Spleen (tissue), 11 donors: ENCODE measurements at regions not wholly inside any gene's neighbourhood (a gene's known extent, or its start where the extent isn't known, plus 50 kb on each side); places are given as distances from the start of the nearest gene placed in this dataset.

Experiments used
- DNase-seq: peaks from one replicate; pipeline ENCODE4 v3.0.0-alpha.2; 2020
- H3K27ac ChIP-seq, 8 donors: fragments of 200-600 bp; sonication (generic) in 7 of 8; 1 replicate in 4 of 8; 2 replicates in 4 of 8; pipeline versions ENCODE4 v1.5.0 to v1.8.0; 2016 to 2021; ENCODE audit warnings: inconsistent platforms in 4 of 8, mild to moderate bottlenecking in 4 of 8, moderate library complexity in 1 of 8
- H3K27me3 ChIP-seq, 7 donors: fragments of 200-600 bp; sonication (generic) in 6 of 7; replicated peaks in 1 of 7; 1 replicate in 4 of 7; 2 replicates in 3 of 7; pipeline versions ENCODE4 v1.5.0 to v1.8.0; 2016 to 2021; ENCODE audit warnings: inconsistent platforms in 3 of 7, mild to moderate bottlenecking in 1 of 7
- H3K36me3 ChIP-seq, 6 donors: fragments of 200-600 bp; sonication (generic) in 5 of 6; 1 replicate in 4 of 6; 2 replicates in 2 of 6; pipeline versions ENCODE4 v1.5.0 to v1.8.0; 2016 to 2021; ENCODE audit warnings: inconsistent platforms in 2 of 6
- H3K4me1 ChIP-seq, 6 donors: fragments of 200-600 bp; sonication (generic) in 5 of 6; 1 replicate in 3 of 6; 2 replicates in 3 of 6; pipeline versions ENCODE4 v1.5.0 to v1.8.0; 2016 to 2021; ENCODE audit warnings: inconsistent platforms in 3 of 6
- H3K4me3 ChIP-seq, 8 donors: fragments of 200-600 bp; sonication (generic) in 7 of 8; 1 replicate in 4 of 8; 2 replicates in 4 of 8; pipeline versions ENCODE4 v1.5.0 to v1.8.0; 2016 to 2021; ENCODE audit warnings: inconsistent platforms in 4 of 8, mild to moderate bottlenecking in 4 of 8, moderate library complexity in 2 of 8
- H3K9me3 ChIP-seq, 8 donors: fragments of 200-600 bp; sonication (generic) in 7 of 8; 1 replicate in 4 of 8; 2 replicates in 4 of 8; pipeline versions ENCODE4 v1.5.0 to v1.8.0; 2016 to 2021; ENCODE audit warnings: inconsistent platforms in 4 of 8
- CTCF ChIP-seq, 11 experiments: fragments of 200-600 bp in 7 of 11; fragments of 450-650 bp in 4 of 11; sonication (generic) in 4 of 11; IDR thresholded peaks in 8 of 11; conservative IDR thresholded peaks in 3 of 11; 1 replicate in 7 of 11; 2 replicates in 4 of 11; pipeline versions ENCODE4 v1.4.0 to v1.8.0; 2016 to 2021; ENCODE audit warnings: antibody characterized with exemption in 11 of 11, inconsistent platforms in 4 of 11, mild to moderate bottlenecking in 1 of 11
- POLR2A ChIP-seq, 3 donors: fragments of 450-650 bp; IDR thresholded peaks; one replicate each; pipeline ENCODE4 v1.5.1; 2017; ENCODE audit warnings: antibody characterized with exemption in 3 of 3, mild to moderate bottlenecking in 1 of 3
- POLR2AphosphoS5 ChIP-seq, 3 donors: sonication (generic); formaldehyde crosslinking; IDR thresholded peaks; one replicate each; pipeline ENCODE4 v1.5.1; 2017; ENCODE audit warnings: antibody characterized with exemption in 3 of 3
- WGBS, 5 donors: extraction: QIAGEN DNeasy Blood & Tissue Kit in 3 of 5; methylation state at CpG; one replicate each; pipeline versions ENCODE4 v1.1.5 to v1.1.7; 2013 to 2018; 5-methylcytosine and 5-hydroxymethylcytosine counted together
- intact Hi-C: fragments of 100-400 bp; cut with DNase I; formaldehyde crosslinking; loops from one replicate; pipeline ENCODE4 v1.15.0; 2023; ENCODE audit warnings: low total_unique reads
- donor health status: healthy with polysubstance abuse.
- donor health status: DM: no; HTN: no; CAD: no; lungs with moderate emphysema.
- donor health status: DM: no; HTN: no; CAD: no.
- donor health status: Bipolar disorder and iron deficiency.
- donor health status: healthy.
- donor health status: DM: no; HTN: no; CAD: no.
- donor health status: DM: yes; HTN: yes; CAD: no.

DNA sequence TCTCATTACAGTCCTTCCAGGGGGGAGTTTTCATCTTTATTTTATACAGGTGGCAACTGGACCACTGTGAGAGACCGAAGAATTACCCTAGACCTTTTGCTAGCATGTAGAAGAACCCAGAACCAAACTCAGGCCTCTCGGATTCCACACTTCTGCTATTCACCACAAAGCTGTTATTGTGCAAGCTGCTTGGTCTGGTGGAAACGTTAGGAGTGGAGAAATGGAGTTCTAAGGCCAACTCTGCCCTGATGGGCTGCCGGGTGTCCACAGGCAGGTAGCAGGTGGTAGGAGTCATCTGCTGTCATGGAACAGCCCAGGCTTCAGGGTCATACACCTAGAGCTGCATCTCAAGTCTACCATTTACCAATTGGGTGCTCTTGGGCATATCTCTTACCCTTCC is 218.8 kb downstream of the BCL11A start:
- no peak overlapping the region for H3K4me3 ChIP-seq
- no peak for DNase-seq
- H3K27ac ChIP-seq, result peak overlapping the region in 1 of 8 donors; percentile 71
- H3K27me3 ChIP-seq, result no peaks in the 10 kb centered on the region
- no peaks in the 10 kb centered on the region for H3K36me3 ChIP-seq
- intact Hi-C loops, result no loop called here
- TF ChIP-seq POLR2AphosphoS5 (IDR thresholded peaks at IDR 0.05), result no peak
- no peak for TF ChIP-seq POLR2A (IDR thresholded peaks at IDR 0.05)
- no peak for TF ChIP-seq CTCF (IDR thresholded peaks at IDR 0.05 in 8 of 11, conservative IDR thresholded peaks at IDR 0.05 in 3 of 11)
- H3K4me1 ChIP-seq, result peaks cover 0 to 42% (median 26%) of the 10 kb centered on the region in 6 donors
- no peaks in the 10 kb centered on the region for H3K9me3 ChIP-seq
- 55 to 84% (median 72%) methylated on average over 4 of the region's 4 CpGs for WGBS, 5 donors

DNA sequence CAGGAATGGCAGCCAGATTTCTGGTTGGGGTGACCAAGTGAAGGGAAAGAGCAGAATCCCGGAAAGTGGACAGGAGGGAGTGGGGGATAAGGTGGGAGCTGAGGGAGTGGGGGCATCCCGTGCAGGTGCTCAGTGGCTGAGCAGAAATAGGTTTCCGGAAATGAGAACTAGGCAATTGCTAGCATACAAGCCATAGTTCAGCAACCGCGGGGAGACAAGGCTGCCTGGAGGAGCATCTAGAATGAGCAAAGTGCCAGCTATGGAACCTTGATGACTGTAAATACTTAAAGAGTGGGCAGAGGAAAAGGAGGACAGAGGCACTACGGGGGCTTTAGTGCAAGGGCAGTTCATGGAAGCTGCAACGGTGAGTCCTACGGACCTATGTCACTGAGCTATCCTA is 220.2 kb downstream of the BCL11A start:
- Histone ChIP-seq H3K27ac (no peak overlapping the region), H3K4me3 (no peak overlapping the region), H3K36me3 (no peaks in the 10 kb centered on the region), H3K27me3 (no peaks in the 10 kb centered on the region), H3K4me1 (peaks cover 0 to 40% (median 26%) of the 10 kb centered on the region in 6 donors), H3K9me3 (no peaks in the 10 kb centered on the region)
- intact Hi-C loops, result no loop called here
- no peak for TF ChIP-seq CTCF (IDR thresholded peaks at IDR 0.05 in 8 of 11, conservative IDR thresholded peaks at IDR 0.05 in 3 of 11)
- no peak for TF ChIP-seq POLR2AphosphoS5 (IDR thresholded peaks at IDR 0.05)
- TF ChIP-seq POLR2A (IDR thresholded peaks at IDR 0.05), result no peak
- DNase-seq, result no peak
- 84 to 94% (median 86%) methylated on average over 8 of the region's 8 CpGs for WGBS, 5 donors

- intact Hi-C loops, result no loop called here
- Histone ChIP-seq H3K27me3 (no peaks in the 10 kb centered on the region), H3K4me1 (peaks cover 0 to 20% (median 12%) of the 10 kb centered on the region in 6 donors), H3K27ac (no peak overlapping the region), H3K9me3 (peaks cover 0 to 8% (median 5%) of the 10 kb centered on the region in 8 donors), H3K4me3 (no peak overlapping the region), H3K36me3 (no peaks in the 10 kb centered on the region)
- DNase-seq, result no peak
- TF ChIP-seq POLR2AphosphoS5 (IDR thresholded peaks at IDR 0.05) (no peak), POLR2A (IDR thresholded peaks at IDR 0.05) (no peak)
- 65 to 76% (median 68%) methylated on average over 7 of the region's 7 CpGs for WGBS, 5 donors
Observed at GRCh38 chr2:60331115-60331809, 222.2 kb downstream of the BCL11A start.

GRCh38 chr2:60329225-60329624 is 224.2 kb downstream of the BCL11A start:
- no peak overlapping the region for H3K4me3 ChIP-seq
- peaks cover 0 to under 1% (median 0%) of the 10 kb centered on the region in 6 donors for H3K4me1 ChIP-seq
- 76 to 98% (median 95%) methylated on average over 3 of the region's 3 CpGs for WGBS, 5 donors
- intact Hi-C loops, result no loop called here
- no peaks in the 10 kb centered on the region for H3K36me3 ChIP-seq
- TF ChIP-seq POLR2A (IDR thresholded peaks at IDR 0.05) (no peak), CTCF (IDR thresholded peaks at IDR 0.05 in 8 of 11, conservative IDR thresholded peaks at IDR 0.05 in 3 of 11) (no peak), POLR2AphosphoS5 (IDR thresholded peaks at IDR 0.05) (no peak)
- DNase-seq, result no peak
- no peaks in the 10 kb centered on the region for H3K27me3 ChIP-seq
- H3K27ac ChIP-seq, result no peak overlapping the region
- peaks cover 0 to 21% (median 12%) of the 10 kb centered on the region in 8 donors for H3K9me3 ChIP-seq
